NCI-H2081 (cell line): ENCODE measurements at regions not wholly inside any gene's neighbourhood (a gene's known extent, or its start where the extent isn't known, plus 50 kb on each side); places are given as distances from the start of the nearest gene placed in this dataset.
A peak's percentile ranks its signal among the peaks of the same experiment; 100 is the strongest.
"Not testable (repeated sequence)": the region's sequence is repeated elsewhere in the genome, so short reads cannot be mapped to it uniquely, and the experiment has no call there.

Experiments
- DNase-seq, 2 experiments: peaks; one replicate each; lab custom pipeline; 2025; lab: John Stamatoyannopoulos, UW

DNA sequence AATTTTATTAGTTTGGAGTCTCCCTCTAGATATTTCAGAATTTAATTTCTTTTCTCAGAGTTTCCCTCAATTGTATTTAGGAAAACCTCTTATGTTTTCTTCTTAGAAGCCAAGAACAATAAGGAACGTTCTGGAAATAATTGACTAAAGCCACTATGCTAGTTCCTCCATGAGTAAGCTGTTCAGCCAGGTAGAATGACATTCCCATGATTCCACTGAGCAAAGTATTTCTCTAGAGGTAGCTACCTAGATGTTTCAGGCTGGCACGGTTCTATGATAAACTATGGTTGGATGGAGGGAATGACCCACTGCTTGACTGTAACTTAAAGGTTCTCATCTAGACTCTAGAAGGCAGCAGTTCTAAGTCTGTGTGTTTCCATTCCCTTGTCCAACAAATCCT lies 62.4 kb downstream of the CLDN17 start:
- no peak for DNase-seq

DNA sequence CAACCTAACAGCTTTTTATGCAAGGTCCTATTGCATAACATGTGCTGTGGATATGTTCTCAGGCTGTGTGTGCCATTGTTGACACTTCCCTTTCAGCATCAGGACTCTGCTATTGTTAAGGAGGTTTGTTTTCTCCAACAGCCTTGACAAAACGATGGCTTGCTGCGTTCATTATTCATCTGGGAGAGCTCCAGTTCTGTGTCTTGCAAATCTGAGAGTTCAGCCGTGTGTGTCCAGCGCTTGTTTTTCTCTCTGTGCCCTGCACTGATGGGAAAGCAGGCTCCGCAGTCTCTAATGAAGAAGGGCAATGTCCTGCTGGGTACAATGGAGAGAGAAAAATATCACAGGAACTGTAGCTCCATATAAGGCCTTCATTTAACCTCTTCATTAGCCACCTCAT lies 63.7 kb downstream of the CLDN17 start:
- DNase-seq = peak; percentile 39 to 64

DNA sequence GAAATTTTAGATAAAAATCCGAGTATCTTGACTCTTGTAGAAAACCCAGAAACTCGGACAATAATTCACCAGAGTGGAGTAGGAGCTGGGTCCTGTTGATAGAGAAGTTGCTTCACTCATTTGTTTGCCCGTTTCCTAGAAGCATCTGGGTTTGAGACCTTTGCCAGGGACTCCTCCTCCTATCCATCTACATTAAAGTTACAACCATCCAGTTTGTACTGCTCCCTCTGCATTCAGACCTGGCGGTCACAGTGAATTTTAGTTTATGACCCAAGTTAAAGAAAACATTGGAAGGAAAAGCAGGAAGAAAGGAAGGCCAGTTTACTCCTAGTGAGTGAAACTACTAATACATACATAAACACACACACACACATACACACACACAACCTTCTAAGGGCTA lies 64.6 kb downstream of the CLDN17 start:
- no peak for DNase-seq

DNA sequence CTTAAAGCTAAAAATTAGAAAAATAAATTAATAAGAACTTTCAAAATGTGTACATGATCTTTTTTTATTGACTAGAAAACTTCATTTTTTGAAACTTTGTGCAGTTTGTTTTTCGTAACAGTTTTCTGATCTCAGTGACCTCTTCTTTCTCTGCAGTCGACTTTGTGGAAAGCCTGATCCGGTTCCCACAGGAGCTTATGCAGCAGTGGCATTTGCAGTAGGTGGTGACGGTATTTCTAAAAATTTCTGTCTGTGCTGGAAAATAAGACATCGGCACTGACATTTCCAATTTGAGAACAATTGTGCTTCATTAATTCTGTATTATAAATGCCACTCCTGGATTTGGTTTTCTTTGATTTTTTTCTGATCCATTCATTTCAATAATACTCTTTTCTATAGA lies 68.8 kb downstream of the CLDN17 start:
- DNase-seq = no peak

DNA sequence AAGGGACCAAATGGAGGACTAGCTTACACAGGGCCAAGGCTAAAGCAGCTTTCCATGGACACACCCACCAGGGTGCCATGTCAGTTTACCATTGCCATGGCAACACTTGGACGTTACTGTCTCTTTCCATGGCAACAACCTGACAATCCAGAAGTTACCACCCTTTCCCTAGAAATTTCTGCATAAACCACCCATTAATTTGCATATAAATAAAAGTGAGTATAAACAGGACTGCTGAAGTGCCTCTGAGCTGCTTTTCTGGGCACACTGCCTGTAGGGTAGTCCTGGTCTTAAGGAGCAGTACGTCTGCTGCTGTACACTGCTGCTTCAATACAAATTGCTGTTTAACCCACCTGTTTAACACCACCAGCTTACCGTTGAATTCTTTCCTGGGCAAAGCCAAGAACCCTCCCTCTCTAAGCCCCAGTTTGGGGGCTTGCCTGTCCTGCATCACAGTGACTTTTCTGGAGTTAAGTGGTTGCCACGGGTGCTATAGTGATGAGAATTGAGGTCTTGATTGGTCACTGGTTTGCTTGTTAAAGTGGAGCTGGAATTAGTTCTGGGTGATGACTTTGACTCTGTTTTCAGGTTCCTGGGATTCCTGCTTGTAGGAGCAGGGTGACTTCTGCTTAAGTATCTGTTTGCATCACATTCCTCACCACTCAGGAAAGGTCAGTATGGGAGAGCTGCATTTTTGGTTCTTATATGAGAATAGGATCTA lies 83.2 kb downstream of the CLDN17 start:
- DNase-seq = peak in 1 of 2 experiments; percentile 1

DNA sequence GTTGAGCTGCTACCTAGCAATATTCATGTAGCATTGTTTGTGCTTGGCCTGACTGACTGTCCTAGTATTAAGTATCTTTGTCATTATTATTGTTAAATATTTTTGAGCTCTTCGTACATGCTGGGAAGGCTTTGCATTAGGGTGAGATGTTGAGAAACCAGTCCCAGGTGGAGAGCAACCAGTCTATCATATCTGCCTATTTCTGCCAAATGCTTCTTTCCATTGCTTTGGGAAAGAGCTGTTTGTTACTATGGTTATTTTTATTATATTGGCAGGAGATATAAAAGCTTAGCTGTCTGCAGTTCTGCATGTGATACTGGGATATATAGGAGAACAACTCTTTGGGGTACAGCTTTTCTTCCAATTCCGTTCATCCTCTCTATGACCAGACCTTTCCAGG lies 85.1 kb downstream of the CLDN17 start:
- no peak for DNase-seq

DNA sequence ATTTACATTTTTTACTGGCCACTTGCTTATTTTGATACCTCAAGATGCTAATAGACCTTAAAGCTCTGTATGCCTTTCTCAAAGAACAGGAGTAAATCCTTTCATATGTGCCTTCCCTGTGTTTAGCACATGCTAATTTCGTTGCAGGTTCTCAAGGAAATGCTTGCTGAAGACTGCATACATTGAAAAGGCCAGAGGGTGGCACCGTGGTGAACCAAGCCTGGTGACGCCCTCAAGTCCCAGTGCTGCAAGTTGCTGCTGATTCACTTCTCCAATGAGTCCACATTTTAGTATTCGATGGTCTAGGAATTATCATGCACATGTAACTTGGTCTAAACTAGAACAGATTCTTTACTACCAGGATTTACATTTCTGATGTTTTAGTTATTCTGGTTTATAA lies 94.1 kb downstream of the CLDN17 start:
- DNase-seq = peak in 1 of 2 experiments; percentile 2

DNA sequence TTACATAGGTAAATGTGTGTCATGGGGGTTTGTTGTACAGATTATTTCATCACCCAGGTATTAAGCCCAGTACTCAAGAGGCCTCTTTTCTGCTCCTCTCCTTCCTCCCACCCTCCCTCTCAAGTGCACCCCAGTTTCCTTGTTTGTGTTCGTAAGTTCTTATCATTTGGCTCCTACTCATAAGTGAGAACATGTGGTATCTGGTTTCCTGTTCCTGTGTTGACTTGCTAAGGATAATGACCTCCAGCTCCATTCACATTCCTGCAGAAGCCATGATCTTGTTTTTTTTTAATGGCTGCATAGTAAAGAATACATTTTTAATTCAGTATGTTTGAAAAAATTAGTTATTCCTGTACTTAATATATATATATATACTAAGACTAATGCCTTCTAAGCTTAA lies 107.7 kb downstream of the CLDN17 start:
- no peak for DNase-seq

DNA sequence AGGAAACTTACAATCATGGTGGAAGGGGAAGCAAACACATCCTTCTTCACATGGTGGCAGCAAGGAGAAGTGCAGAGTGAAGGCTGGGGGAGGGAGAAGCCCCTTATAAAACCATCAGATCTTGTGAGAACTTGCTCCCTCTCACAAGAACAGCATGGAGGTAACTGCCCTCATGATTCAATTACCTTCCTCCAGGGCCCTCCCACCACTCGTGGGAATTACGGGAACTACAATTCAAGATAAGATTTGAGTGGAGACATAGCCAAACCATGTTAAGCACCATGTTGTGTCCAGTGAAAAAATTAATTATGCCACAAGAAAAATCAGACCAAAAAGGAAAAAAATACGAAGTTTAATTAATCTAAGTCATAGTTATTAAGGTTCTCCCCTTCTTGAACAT lies 109.5 kb downstream of the CLDN17 start:
- DNase-seq = no peak

DNA sequence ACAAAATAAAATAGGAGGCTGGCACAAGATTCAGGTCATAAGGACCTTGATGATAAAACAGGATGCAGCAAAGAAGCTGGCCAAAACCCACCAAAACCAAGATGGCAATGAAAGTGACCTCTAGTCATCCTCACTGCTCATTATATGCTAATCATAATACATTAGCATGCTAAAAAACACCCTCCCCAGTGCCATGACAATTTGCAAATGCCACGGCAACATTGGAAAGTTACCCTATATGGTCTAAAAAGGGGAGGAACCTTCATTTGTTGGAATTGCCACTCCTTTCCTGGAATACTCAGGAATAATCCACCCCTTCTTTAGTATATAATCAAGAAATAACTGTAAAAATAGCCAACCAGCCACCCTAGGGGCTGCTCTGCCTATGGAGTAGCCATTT lies 108.8 kb upstream of the GRIK1 start:
- DNase-seq = no peak

DNA sequence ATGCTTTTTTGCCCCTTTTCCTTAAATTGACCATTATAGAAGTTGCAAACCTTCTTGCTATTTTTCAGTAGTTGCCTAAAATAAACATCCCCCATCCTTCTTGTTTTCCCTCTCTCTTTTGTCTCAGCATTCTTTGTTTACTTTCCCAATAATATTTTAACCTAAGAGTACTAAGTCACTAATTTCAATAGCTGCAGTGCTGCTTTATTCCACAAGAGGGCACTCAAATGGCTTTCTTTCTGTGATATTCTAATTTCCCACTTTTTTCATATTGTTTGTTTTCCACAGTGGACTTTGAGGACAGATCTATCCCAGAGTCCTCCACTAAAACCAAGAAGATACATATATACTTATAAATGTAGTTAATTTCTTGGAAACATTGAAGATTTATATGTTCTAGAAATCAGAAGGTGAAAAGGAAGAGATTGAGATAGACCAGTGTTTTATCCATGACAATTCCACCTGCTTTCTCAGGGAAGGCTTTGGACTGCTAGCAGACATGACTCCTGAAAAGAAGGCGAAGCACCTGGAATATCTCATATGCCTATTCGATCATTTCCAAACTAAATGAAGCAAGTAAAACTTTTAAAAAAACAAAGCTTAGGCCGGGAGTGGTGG lies 104.8 kb upstream of the GRIK1 start:
- peak; percentile 0 to 6 for DNase-seq

DNA sequence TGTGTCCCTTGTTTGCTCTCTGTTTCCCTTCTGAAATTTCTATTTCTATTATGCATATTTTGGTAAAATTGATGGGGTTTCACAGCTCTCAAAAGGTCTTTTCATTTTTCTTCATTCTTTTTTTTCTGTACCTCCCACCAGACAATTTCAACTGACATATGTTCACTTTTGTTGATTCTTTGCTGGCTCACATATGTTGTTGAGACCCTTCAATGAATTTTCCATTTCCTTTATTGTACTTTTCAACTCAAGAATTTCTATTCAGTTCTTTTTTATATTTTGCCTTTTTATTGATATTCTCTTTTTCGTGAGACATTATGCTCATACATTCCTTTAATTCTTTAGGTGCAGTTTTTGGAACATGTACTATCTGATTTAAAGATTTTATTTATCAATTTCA lies 102.6 kb upstream of the GRIK1 start:
- DNase-seq = no peak

DNA sequence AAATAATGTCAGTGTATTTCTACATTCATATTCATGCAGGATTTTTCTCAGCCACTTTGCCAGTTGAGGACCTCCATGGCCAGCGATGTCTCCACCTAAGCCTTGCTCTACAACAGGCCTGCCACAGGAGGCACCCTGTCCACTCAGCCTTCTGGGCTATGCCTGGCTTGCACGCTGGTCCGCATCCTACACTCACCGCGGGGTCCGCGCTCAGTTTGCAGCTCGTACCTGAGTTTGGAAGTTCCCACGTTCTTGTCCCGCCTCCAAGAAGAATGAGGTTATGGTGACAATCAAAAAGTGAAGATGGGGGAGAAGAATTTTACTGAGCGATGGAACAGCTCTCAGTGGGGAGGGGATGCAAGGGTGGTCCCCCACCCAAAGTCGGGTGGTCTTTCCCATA lies 93.6 kb upstream of the GRIK1 start:
- no peak for DNase-seq

DNA sequence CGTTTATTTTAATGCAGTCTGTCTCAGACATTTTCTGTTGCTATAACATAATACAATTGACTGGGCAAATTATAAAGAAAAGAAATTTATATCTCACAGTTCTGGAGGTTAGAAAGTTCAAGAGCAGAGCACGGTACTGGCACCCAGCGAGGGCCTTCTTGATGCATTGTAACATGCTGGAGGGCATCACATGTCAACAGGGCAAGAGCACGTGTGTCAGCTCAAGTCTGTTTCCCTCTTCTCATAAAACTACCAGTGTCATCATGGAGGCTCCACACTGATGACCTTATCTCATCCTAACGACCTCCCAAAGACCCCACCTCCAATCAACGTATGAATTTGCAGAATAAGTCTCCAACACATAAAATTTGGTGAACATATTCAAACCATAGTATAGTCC lies 90.6 kb upstream of the GRIK1 start:
- DNase-seq = no peak

DNA sequence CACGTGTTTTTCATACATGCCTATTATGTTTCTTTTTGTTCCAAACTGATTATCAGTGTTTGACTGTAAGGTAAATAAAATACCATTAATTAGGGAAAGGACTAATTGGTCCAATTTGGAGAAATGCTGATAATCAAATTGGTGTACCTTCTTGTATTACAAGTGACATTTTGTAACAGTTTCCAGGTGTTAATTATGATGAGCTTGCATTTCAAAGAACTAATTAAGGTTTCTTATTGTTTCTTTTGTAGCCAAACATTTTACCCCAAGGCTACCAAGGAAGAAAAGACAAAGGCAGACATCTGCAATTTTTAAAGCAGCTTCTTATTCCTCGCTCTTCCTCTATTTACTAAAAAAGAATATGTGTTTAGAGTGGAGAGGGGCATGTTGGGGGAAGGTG lies 88.7 kb upstream of the GRIK1 start:
- DNase-seq = no peak

DNA sequence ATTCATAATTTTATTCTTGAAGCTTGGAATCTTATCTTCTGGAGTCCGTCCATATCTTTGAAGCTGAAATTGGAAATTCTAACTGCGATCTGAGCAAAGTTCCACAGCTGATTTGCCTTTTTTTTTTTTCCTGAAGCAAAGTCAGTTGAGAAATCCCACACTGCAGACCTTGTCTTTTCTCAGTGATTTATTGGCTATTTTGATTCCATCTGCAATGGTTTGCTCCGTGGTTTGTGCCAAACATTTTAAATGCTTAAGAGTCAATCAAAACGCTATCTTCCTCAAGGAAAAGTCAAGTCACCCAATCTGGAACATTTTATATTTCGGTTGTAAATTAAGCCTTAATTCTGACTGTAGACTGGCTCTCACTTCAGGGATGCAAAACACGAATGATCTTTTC lies 88.2 kb upstream of the GRIK1 start:
- DNase-seq = no peak

DNA sequence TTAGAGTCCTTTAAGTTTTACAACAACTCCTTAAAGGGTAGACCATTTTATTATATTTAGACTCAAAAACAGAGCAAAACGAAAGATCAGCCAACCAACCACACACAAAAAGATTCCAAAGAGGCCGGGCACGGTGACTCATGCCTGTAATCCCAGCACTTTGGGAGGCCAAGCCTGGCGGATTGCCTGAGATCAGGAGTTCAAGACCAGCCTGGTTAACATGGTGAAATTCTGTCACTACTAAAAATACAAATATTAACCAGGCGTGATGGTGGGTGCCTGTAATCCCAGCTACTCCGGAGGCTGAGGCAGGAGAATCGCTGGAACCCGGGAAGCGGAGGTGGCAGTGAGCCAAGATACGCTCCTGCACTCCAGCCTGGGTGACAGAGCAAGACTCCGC lies 83.3 kb upstream of the GRIK1 start:
- DNase-seq = not testable (repeated sequence)

DNA sequence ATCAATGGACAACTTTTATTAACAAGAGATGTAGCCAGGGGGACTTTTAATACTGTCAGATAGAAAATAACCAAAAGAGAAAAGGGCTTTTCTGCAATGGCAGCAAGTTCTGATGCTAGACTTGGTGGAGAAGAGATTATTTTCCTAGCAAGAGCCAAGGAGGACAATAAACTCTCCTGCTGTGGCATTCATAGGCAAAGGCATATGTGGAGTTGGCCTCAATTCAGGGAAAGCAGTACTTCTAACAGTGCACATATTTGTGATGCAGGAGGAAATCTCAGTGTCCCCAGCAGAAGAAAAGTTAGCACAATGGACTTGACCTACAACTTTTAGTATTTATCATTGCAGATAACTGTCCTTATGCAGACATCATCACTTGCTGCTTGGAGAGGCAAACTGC lies 75.1 kb upstream of the GRIK1 start:
- DNase-seq = no peak

DNA sequence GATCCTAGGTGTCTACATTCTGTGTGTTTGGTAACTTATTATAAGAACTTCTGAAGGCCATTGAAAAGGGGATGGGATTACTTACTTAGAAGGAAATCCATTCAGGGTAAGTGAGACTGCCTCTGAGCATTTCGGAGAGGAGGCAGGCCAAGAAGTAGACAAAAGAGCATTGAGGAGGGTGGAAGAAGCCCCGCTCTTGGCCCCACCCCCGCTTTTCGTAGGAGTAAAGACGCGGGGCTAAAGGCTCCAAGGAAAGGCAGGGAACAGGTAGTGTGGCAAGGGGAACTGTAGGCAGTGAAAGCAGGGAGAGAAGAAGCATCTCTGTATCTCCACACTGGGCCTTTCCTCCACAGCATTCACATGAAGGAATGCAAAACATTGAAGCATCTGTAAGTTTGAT lies 51.8 kb upstream of the GRIK1 start:
- no peak for DNase-seq

DNA sequence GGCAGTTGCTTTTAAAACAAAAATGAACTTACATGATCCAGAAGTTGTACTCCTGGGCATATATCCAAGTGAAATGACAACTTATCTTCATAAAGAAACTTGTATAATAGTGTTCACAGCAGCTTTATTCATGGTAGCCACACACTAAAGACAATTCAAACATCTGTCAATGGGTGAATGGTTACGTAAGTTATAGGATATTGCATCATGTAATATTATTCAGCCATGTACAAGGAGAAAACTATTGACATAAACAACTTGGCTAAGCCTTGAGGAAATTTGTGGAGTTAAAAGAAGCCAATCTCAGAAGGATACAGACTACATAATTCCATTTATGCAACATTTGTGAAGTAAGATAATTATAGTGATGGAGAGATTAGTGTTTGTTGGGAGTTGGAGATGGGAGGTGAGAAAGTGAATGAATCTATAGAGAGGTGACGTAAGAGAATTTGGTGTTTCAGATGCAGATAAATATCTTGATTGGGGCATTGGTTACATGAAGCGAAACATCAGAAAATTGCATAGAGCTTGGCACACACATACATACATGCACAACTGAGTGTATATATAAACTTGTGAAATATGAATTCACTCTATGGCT lies 49.9 kb upstream of the GRIK1 start:
- DNase-seq = no peak
